K562 (cell line): ENCODE measurements at regions not wholly inside any gene's neighbourhood (a gene's known extent, or its start where the extent isn't known, plus 50 kb on each side); places are given as distances from the start of the nearest gene placed in this dataset.

Source experiments
- ATAC-seq: fragments of 200-7000 bp; cut with Tn5 transposase; 3 replicates; pipeline ENCODE4 v1.9.1; 2020; ENCODE audit warnings: moderate library complexity
- BruUV-seq: library from RNA; stranded (reverse); fragments of 400-500 nt; replicated peaks from 2 replicates; lab custom pipeline; 2021; lab: Mats Ljungman, UMichigan
- CTCF ChIA-PET: fragments of 300-600 bp; formaldehyde crosslinking; extraction: SDS; loops from one replicate; lab custom pipeline; 2021; ENCODE audit warnings: low intra/inter-chr PET ratio; lab: Yijun Ruan, JAX
- POLR2A ChIA-PET: fragments of 300-600, 350-650 bp; sonication (Branson Sonifier 250); formaldehyde crosslinking; extraction: SDS; loops from one replicate; lab custom pipeline; 2021; ENCODE audit warnings: antibody characterized with exemption, inconsistent platforms; lab: Yijun Ruan, JAX
- DNase-seq, 4 experiments: peaks; one replicate each; pipeline versions ENCODE4 v3.0.0 to v3.0.0-alpha.2; 2011 to 2018; ENCODE audit warnings: low spot score in 3 of 4, mixed read lengths in 3 of 4; ENCODE audit errors: extremely low read depth in 1 of 4
- FAIRE-seq: peaks from 2 replicates; lab custom pipeline; 2011; peaks lifted over from hg19 to GRCh38; lab: Jason Lieb, UNC
- H2AFZ ChIP-seq: 2 replicates; pipeline ENCODE4 v1.6.0; 2011; ENCODE audit warnings: low read depth, low read length, control low read depth, inconsistent platforms
- H3K27ac ChIP-seq: fragments of 200-600 bp; 3 replicates; pipeline ENCODE4 v1.8.0; 2011; ENCODE audit warnings: low read depth, mild to moderate bottlenecking, control low read depth, inconsistent platforms, low read length, moderate library complexity, mixed read lengths; ENCODE audit errors: extremely low read depth
- H3K27me3 ChIP-seq, 2 experiments: fragments of 300-600 bp in 1 of 2; 2 replicates in 1 of 2; 3 replicates in 1 of 2; pipeline versions ENCODE4 v1.6.0 to v1.8.0; 2011; ENCODE audit warnings: inconsistent platforms in 2 of 2, low read length in 2 of 2, mild to moderate bottlenecking in 1 of 2, mixed read lengths in 1 of 2, moderate library complexity in 1 of 2; ENCODE audit not compliant: control insufficient read depth in 2 of 2, insufficient read depth in 2 of 2
- H3K36me3 ChIP-seq: fragments of 300-600 bp; 3 replicates; pipeline ENCODE4 v1.8.0; 2011; ENCODE audit warnings: mild to moderate bottlenecking, low read length, inconsistent platforms; ENCODE audit not compliant: control insufficient read depth, insufficient read depth
- H3K4me1 ChIP-seq, 2 experiments: fragments of 200-600 bp in 1 of 2; replicated peaks in 1 of 2; 2 replicates in 1 of 2; 3 replicates in 1 of 2; pipeline versions ENCODE4 v1.5.1 to v1.8.0; 2011; ENCODE audit warnings: inconsistent platforms in 2 of 2, low read length in 2 of 2, mild to moderate bottlenecking in 1 of 2, mixed read lengths in 1 of 2, moderate library complexity in 1 of 2; ENCODE audit not compliant: control insufficient read depth in 2 of 2, insufficient read depth in 2 of 2
- H3K4me2 ChIP-seq: 2 replicates; pipeline ENCODE4 v1.6.1; 2011; ENCODE audit warnings: low read length, control low read depth, inconsistent platforms, mixed read lengths; ENCODE audit not compliant: insufficient read depth
- H3K4me3 ChIP-seq: fragments of 200-600 bp; sonication (generic), shearing (Covaris generic); 2 replicates; pipeline ENCODE4 v1.5.1; 2016; ENCODE audit warnings: control low read depth, inconsistent platforms
- H3K79me2 ChIP-seq: fragments of 200-600 bp; 3 replicates; pipeline ENCODE4 v1.8.0; 2011; ENCODE audit warnings: low read length, inconsistent platforms; ENCODE audit not compliant: control insufficient read depth, insufficient read depth
- H3K9ac ChIP-seq, 2 experiments: 2 replicates each; pipeline versions ENCODE4 v1.6.0 to v1.6.1; 2011; ENCODE audit warnings: low read depth in 2 of 2, low read length in 2 of 2, control low read depth in 1 of 2, inconsistent platforms in 1 of 2, mild to moderate bottlenecking in 1 of 2, mixed read lengths in 1 of 2; ENCODE audit not compliant: insufficient read depth in 1 of 2
- H3K9me1 ChIP-seq: one replicate; pipeline ENCODE4 v1.6.0; 2011; ENCODE audit warnings: inconsistent platforms, mild to moderate bottlenecking, low read length, moderate library complexity; ENCODE audit not compliant: control insufficient read depth, insufficient read depth
- H3K9me3 ChIP-seq: replicated peaks from 2 replicates; pipeline ENCODE4 v1.5.1; 2011; ENCODE audit warnings: low read depth, low read length, inconsistent platforms; ENCODE audit not compliant: control insufficient read depth, insufficient read depth
- H4K20me1 ChIP-seq: replicated peaks from 2 replicates; pipeline ENCODE4 v1.6.1; 2011; ENCODE audit warnings: low read length, inconsistent platforms, mixed read lengths; ENCODE audit not compliant: control insufficient read depth, insufficient read depth
- BACH1 ChIP-seq: fragments of 200-800 bp; sonication (Bioruptor generic); IDR thresholded peaks from 2 replicates; pipeline ENCODE4 v1.6.1; 2016; ENCODE audit warnings: missing genetic modification characterization, missing compliant biosample characterization
- ERF ChIP-seq: fragments of 450-650 bp; formaldehyde crosslinking; IDR thresholded peaks from 2 replicates; pipeline ENCODE4 v1.4.0; 2020; ENCODE audit warnings: mild to moderate bottlenecking, mixed read lengths
- ETV6 ChIP-seq, 3 experiments: fragments of 150-350 bp in 1 of 3; sonication (generic) in 1 of 3; formaldehyde crosslinking in 1 of 3; IDR thresholded peaks; 2 replicates each; pipeline versions ENCODE4 v1.6.1 to v1.8.0; 2014 to 2022; ENCODE audit warnings: borderline replicate concordance in 2 of 3, low read depth in 2 of 3, antibody characterized with exemption in 1 of 3, low read length in 1 of 3, mild to moderate bottlenecking in 1 of 3, missing genetic modification reagents in 1 of 3
- GATAD2A ChIP-seq: fragments of 450-650 bp; IDR thresholded peaks from 2 replicates; pipeline ENCODE4 v1.6.1; 2017
- HDAC1 ChIP-seq, 2 experiments: fragments of 450-650 bp; IDR thresholded peaks; 2 replicates each; pipeline ENCODE4 v1.6.1; 2016 to 2017; ENCODE audit warnings: inconsistent platforms in 1 of 2, mild to moderate bottlenecking in 1 of 2, moderate library complexity in 1 of 2
- HIVEP1 ChIP-seq: fragments of 250-450 bp; sonication (Bioruptor Pico); IDR thresholded peaks from 2 replicates; pipeline ENCODE4 v1.4.0; 2020; ENCODE audit warnings: mild to moderate bottlenecking
- IRF2 ChIP-seq: sonication (generic); formaldehyde crosslinking; IDR thresholded peaks from 2 replicates; pipeline ENCODE4 v1.8.1; 2022; ENCODE audit warnings: mild to moderate bottlenecking, missing genetic modification reagents
- POLR2AphosphoS5 ChIP-seq: IDR thresholded peaks from 2 replicates; pipeline ENCODE4 v1.6.1; 2011; ENCODE audit warnings: mild to moderate bottlenecking, low read depth, low read length, moderate library complexity; ENCODE audit not compliant: control insufficient read depth, insufficient read depth
- RFX5 ChIP-seq: IDR thresholded peaks from 2 replicates; pipeline ENCODE4 v1.6.1; 2011; ENCODE audit warnings: low read depth, mild to moderate bottlenecking, improper control_type of control experiment, low read length
- USF2 ChIP-seq: sonication (generic); formaldehyde crosslinking; IDR thresholded peaks from 2 replicates; pipeline ENCODE4 v1.5.0; 2020; ENCODE audit warnings: missing genetic modification reagents
- XRCC3 ChIP-seq: fragments of 450-650 bp; IDR thresholded peaks from 2 replicates; pipeline ENCODE4 v1.6.1; 2017; ENCODE audit warnings: mild to moderate bottlenecking, moderate library complexity
- ZMIZ1 ChIP-seq, 2 experiments: fragments of 150-350 bp in 1 of 2; IDR thresholded peaks; 2 replicates each; pipeline ENCODE4 v1.6.1; 2012 to 2016; ENCODE audit warnings: low read depth in 2 of 2, low read length in 2 of 2, mild to moderate bottlenecking in 1 of 2, moderate library complexity in 1 of 2
- ZNF134 ChIP-seq: fragments of 250-450 bp; sonication (Bioruptor Pico); conservative IDR thresholded peaks from 2 replicates; pipeline ENCODE4 v1.4.0; 2020
- ZNF239 ChIP-seq: fragments of 250-450 bp; sonication (Bioruptor Pico); IDR thresholded peaks from 2 replicates; pipeline ENCODE4 v1.4.0; 2020; ENCODE audit warnings: mild to moderate bottlenecking
- ZNF274 ChIP-seq: IDR thresholded peaks from 2 replicates; pipeline ENCODE4 v1.6.1; 2011; ENCODE audit warnings: low read depth, mild to moderate bottlenecking, low read length, moderate library complexity, borderline replicate concordance
- ZNF280A ChIP-seq: fragments of 450-650 bp; IDR thresholded peaks from 2 replicates; pipeline ENCODE4 v1.6.1; 2018; ENCODE audit warnings: mild to moderate bottlenecking, low read depth; ENCODE audit not compliant: partially characterized antibody
- ZNF347 ChIP-seq: fragments of 450-650 bp; formaldehyde crosslinking; IDR thresholded peaks from 2 replicates; pipeline ENCODE4 v1.4.0; 2020; ENCODE audit warnings: low read depth, mild to moderate bottlenecking, moderate library complexity
- ZNF444 ChIP-seq: fragments of 250-450 bp; sonication (Bioruptor Pico); IDR thresholded peaks from 2 replicates; pipeline ENCODE4 v1.4.0; 2020; ENCODE audit warnings: mild to moderate bottlenecking, moderate library complexity
- ZNF586 ChIP-seq: fragments of 450-650 bp; formaldehyde crosslinking; conservative IDR thresholded peaks from 2 replicates; pipeline ENCODE4 v1.4.0; 2020; ENCODE audit warnings: mild to moderate bottlenecking, moderate library complexity
- ZNF76 ChIP-seq: fragments of 250-450 bp; sonication (Bioruptor Pico); IDR thresholded peaks from 2 replicates; pipeline ENCODE4 v1.4.0; 2020; ENCODE audit warnings: mild to moderate bottlenecking, moderate library complexity, borderline replicate concordance
- WGBS: fragments of 100-300 bp; shearing (Covaris generic); methylation state at CpG from one replicate; pipeline ENCODE4 v1.1.6; 2016; ENCODE audit warnings: low coverage, mixed read lengths; ENCODE audit not compliant: insufficient coverage; ENCODE audit errors: missing lambda C conversion rate; 5-methylcytosine and 5-hydroxymethylcytosine counted together
- in situ Hi-C: fragments of 300-500 bp; cut with MboI; formaldehyde crosslinking; loops from 4 replicates; pipeline ENCODE4 v1.15.0; 2018; ENCODE audit warnings: inconsistent platforms, mixed read lengths
- intact Hi-C: fragments of 100-400 bp; cut with micrococcal nuclease; formaldehyde crosslinking; loops from 2 replicates; pipeline ENCODE4 v1.14.2; 2022

- no peaks in the 10 kb centered on the region for H3K4me1 ChIP-seq
- H2AFZ ChIP-seq = no peak overlapping the region
- no peaks in the 10 kb centered on the region for H3K36me3 ChIP-seq
- H3K4me3 ChIP-seq = no peak overlapping the region
- CTCF ChIA-PET = no interaction called here
- BruUV-seq = no TSS peak
- no peaks in the 10 kb centered on the region for H3K9me1 ChIP-seq
- no peak overlapping the region for H3K9ac ChIP-seq
- H3K4me2 ChIP-seq = no peak overlapping the region
- POLR2A ChIA-PET = no interaction called here
- no peaks in the 10 kb centered on the region for H3K79me2 ChIP-seq
- no peak for ATAC-seq
- in situ Hi-C loops = no loop called here
- no peaks in the 10 kb centered on the region for H3K9me3 ChIP-seq
- FAIRE-seq = no peak
- TF ChIP-seq ZNF280A (no peak), ERF (CRISPR knock-in tag) (no peak), POLR2AphosphoS5 (no peak), ZNF444 (no peak), USF2 (CRISPR knock-in tag) (no peak), HDAC1 (IDR thresholded peaks at IDR 0.05) (no peak), HIVEP1 (CRISPR knock-in tag) (no peak), IRF2 (CRISPR knock-in tag) (no peak), ZNF76 (CRISPR knock-in tag) (no peak), ZNF134 (CRISPR knock-in tag) (no peak), ZNF239 (CRISPR knock-in tag) (no peak), ZNF586 (no peak), ZNF347 (CRISPR knock-in tag) (no peak), GATAD2A (no peak), XRCC3 (no peak), ETV6 (IDR thresholded peaks at IDR 0.05; ENCODE audit: borderline replicate concordance in 1 of 2, low read depth in 2 of 2, low read length in 1 of 2) (no peak), ETV6 (CRISPR knock-in tag; IDR thresholded peaks at IDR 0.05; ENCODE audit: borderline replicate concordance) (no peak), RFX5 (no peak), ZNF274 (no peak), BACH1 (tag) (no peak), ZMIZ1 (IDR thresholded peaks at IDR 0.05; ENCODE audit: low read depth in 2 of 2, low read length in 2 of 2) (no peak)
- TF ChIP-seq, all 486 proteins: peak for 0
- no peak overlapping the region for H3K27ac ChIP-seq
- DNase-seq = no peak
- intact Hi-C loops = no loop called here
- H3K27me3 ChIP-seq = no peaks in the 10 kb centered on the region
- no peaks in the 10 kb centered on the region for H4K20me1 ChIP-seq
- 0% methylated on average over 3 of the region's 3 CpGs for WGBS
Observed at GRCh38 chr13:73667756-73668155, 466.4 kb downstream of the KLF12 start.
